ENCODE measurements at regions not wholly inside any gene's neighbourhood (a gene's known extent, or its start where the extent isn't known, plus 50 kb on each side); places are given as distances from the start of the nearest gene placed in this dataset.

DNA sequence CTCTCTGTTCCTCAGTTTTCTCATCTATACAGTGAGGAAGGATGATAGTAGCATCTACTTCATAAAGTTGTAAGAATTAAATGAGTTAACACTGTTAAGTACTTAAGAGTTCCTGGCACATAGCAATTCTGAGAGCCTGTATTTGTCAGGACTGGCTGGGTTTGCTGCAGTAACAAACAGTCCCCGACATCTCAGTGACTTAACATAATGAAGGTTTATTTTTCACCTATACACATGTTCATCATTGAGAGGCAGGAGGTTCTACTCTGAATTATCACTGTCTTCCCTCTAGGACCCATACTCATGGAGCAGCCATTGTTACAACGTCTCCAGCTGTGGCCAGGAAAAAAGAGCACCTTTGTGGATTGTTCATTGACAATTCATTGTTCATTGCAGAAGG lies 190.6 kb upstream of the PROK2 start:
- 93 to 97% methylated on average over 2 of the region's 2 CpGs for WGBS, 2 experiments (ENCODE audit: insufficient coverage in 1 of 2, insufficient read length in 1 of 2)
- Mint-ChIP-seq H3K4me3 (no peak overlapping the region), H3K27me3 (ENCODE audit: insufficient read depth) (no peaks in the 10 kb centered on the region)

DNA sequence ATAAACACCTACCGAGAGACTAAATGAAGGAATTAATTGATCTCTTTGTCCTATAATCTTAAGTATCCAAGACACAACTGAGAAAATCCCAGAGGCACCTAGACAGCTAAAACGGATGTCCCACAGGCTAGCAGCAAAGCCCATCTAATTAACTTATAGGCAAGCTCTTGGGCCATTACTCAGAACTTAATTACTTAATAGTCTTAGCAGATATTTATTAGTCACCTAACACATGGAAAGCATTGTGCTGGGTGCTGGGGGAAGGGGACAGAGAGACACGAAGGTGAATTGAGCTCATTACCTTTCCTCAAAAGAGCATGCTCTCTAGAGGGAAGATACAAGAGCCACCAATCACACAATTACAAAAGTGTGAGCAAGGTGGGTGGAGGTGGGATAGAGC lies 189.8 kb upstream of the PROK2 start:
- Mint-ChIP-seq H3K27me3 (ENCODE audit: insufficient read depth) (peaks cover 4% of the 10 kb centered on the region), H3K9me3 (peaks cover 6% of the 10 kb centered on the region), H3K27ac (no peak overlapping the region), H3K4me1 (peaks cover 19% of the 10 kb centered on the region), H3K4me3 (no peak overlapping the region), H3K36me3 (ENCODE audit: low read depth) (no peaks in the 10 kb centered on the region)
- no peaks in the 10 kb centered on the region for H3K27me3 ChIP-seq (ENCODE audit: control insufficient read depth, insufficient read depth, low read length, poor library complexity, severe bottlenecking)
- no peak overlapping the region for H3K9ac ChIP-seq (ENCODE audit: extremely low read depth, low read length, poor library complexity, severe bottlenecking)
- no peak for DNase-seq
- 88% methylated on average over 2 of the region's 3 CpGs; no CpG with 5 or more reads in 1 of the 2 experiments for whole genome bisulfite sequencing, 2 experiments (ENCODE audit: insufficient coverage in 1 of 2, insufficient read length in 1 of 2)
- no peak overlapping the region for H3K27ac ChIP-seq (ENCODE audit: low read depth, low read length)
- no peak overlapping the region for H3K4me3 ChIP-seq (ENCODE audit: low read length)
- peaks cover 10% of the 10 kb centered on the region for H3K9me3 ChIP-seq (ENCODE audit: control insufficient read depth, low read length)
- TF ChIP-seq, protein P1, sequence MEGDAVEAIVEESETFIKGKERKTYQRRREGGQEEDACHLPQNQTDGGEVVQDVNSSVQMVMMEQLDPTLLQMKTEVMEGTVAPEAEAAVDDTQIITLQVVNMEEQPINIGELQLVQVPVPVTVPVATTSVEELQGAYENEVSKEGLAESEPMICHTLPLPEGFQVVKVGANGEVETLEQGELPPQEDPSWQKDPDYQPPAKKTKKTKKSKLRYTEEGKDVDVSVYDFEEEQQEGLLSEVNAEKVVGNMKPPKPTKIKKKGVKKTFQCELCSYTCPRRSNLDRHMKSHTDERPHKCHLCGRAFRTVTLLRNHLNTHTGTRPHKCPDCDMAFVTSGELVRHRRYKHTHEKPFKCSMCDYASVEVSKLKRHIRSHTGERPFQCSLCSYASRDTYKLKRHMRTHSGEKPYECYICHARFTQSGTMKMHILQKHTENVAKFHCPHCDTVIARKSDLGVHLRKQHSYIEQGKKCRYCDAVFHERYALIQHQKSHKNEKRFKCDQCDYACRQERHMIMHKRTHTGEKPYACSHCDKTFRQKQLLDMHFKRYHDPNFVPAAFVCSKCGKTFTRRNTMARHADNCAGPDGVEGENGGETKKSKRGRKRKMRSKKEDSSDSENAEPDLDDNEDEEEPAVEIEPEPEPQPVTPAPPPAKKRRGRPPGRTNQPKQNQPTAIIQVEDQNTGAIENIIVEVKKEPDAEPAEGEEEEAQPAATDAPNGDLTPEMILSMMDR (conservative IDR thresholded peaks at IDR 0.05), result no peak
- H3K4me1 ChIP-seq (ENCODE audit: control insufficient read depth, insufficient read depth, low read length), result no peaks in the 10 kb centered on the region
- no peaks in the 10 kb centered on the region for H3K36me3 ChIP-seq (ENCODE audit: control insufficient read depth, insufficient read depth, low read length)

More for the DNA sequence above, 190.6 kb upstream of the PROK2 start:
- no peak overlapping the region for H3K27ac Mint-ChIP-seq
- Histone ChIP-seq H3K9ac (ENCODE audit: extremely low read depth, low read length, poor library complexity, severe bottlenecking) (no peak overlapping the region), H3K27ac (ENCODE audit: low read depth, low read length) (no peak overlapping the region), H3K4me1 (ENCODE audit: control insufficient read depth, insufficient read depth, low read length) (no peaks in the 10 kb centered on the region), H3K36me3 (ENCODE audit: control insufficient read depth, insufficient read depth, low read length) (no peaks in the 10 kb centered on the region), H3K4me3 (ENCODE audit: low read length) (no peak overlapping the region), H3K9me3 (ENCODE audit: control insufficient read depth, low read length) (peaks cover 10% of the 10 kb centered on the region), H3K27me3 (ENCODE audit: control insufficient read depth, insufficient read depth, low read length, poor library complexity, severe bottlenecking) (no peaks in the 10 kb centered on the region)
- peaks cover 6% of the 10 kb centered on the region for H3K9me3 Mint-ChIP-seq
- no peaks in the 10 kb centered on the region for H3K36me3 Mint-ChIP-seq (ENCODE audit: low read depth)
- TF ChIP-seq, protein P1 (conservative IDR thresholded peaks at IDR 0.05), result no peak
- H3K4me1 Mint-ChIP-seq, result peaks cover 19% of the 10 kb centered on the region
- no peak for DNase-seq

DNA sequence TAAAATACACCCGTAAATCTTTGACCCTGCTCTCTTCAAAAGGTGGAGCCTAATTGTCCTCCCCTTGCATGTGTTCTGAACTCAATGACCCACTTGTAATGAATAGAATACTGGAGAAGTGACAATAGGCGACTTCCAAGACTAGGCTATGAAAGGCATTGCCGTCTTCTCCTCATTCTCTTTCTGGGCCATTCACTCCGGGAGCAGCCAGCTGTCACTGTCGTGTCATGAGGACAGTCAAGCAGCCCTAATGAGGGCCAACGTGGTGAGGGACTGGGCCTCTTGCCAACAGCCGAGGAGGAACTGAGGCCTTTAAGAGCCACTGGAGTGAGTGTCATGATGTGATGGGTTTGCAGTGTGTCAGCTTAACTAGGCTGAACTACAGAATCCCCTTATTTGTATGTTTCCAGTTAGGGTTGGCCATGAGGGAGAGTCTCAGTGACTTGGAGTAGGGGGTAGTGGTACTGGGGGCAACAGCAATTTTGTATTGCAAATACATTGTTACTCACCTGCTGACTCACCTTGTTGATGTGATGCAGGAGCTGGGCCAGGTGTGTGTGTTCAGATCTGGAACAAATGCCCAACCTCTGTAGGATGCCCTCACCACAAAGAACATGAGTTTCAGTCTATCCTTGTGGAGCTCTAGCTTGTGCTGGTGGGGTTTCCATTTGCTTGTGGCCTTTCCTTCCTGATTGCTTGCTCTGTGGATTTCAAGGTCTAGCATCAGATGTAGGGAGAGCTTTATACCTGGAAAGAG lies 188.5 kb upstream of the PROK2 start:
- no peak overlapping the region for H3K9ac ChIP-seq (ENCODE audit: extremely low read depth, low read length, poor library complexity, severe bottlenecking)
- no peaks in the 10 kb centered on the region for H3K27me3 ChIP-seq (ENCODE audit: control insufficient read depth, insufficient read depth, low read length, poor library complexity, severe bottlenecking)
- Mint-ChIP-seq H3K9me3 (peaks cover 6% of the 10 kb centered on the region), H3K27ac (no peak overlapping the region), H3K27me3 (ENCODE audit: insufficient read depth) (peaks cover 4% of the 10 kb centered on the region), H3K4me3 (no peak overlapping the region), H3K36me3 (ENCODE audit: low read depth) (no peaks in the 10 kb centered on the region), H3K4me1 (peaks cover 10% of the 10 kb centered on the region)
- DNase-seq, result no peak
- no peaks in the 10 kb centered on the region for H3K4me1 ChIP-seq (ENCODE audit: control insufficient read depth, insufficient read depth, low read length)
- peaks cover 10% of the 10 kb centered on the region for H3K9me3 ChIP-seq (ENCODE audit: control insufficient read depth, low read length)
- 66 to 91% methylated on average over 5 to 7 of the region's 7 CpGs for WGBS, 2 experiments (ENCODE audit: insufficient coverage in 1 of 2, insufficient read length in 1 of 2)
- TF ChIP-seq, protein P1 (conservative IDR thresholded peaks at IDR 0.05), result no peak
- H3K27ac ChIP-seq (ENCODE audit: low read depth, low read length), result no peak overlapping the region
- H3K4me3 ChIP-seq (ENCODE audit: low read length), result no peak overlapping the region
- no peaks in the 10 kb centered on the region for H3K36me3 ChIP-seq (ENCODE audit: control insufficient read depth, insufficient read depth, low read length)
